Heart right ventricle (tissue), 16 donors: ENCODE measurements at regions not wholly inside any gene's neighbourhood (a gene's known extent, or its start where the extent isn't known, plus 50 kb on each side); places are given as distances from the start of the nearest gene placed in this dataset.

Experiments used
- ATAC-seq, 8 donors: fragments of 200-7000 bp; cut with Tn5 transposase; one replicate each; pipeline ENCODE4 v1.9.1; 2020; ENCODE audit warnings: mild to moderate bottlenecking in 8 of 8, moderate library complexity in 8 of 8, moderate number of reproducible peaks in 1 of 8
- DNase-seq, 2 donors: peaks; one replicate each; pipeline ENCODE4 v3.0.0-alpha.2; 2020
- H3K27ac ChIP-seq, 10 donors: fragments of 200-600 bp; sonication (generic) in 2 of 10; one replicate each; pipeline versions ENCODE4 v1.5.0 to v1.8.0; 2020 to 2022; ENCODE audit warnings: mild to moderate bottlenecking in 3 of 10
- H3K27me3 ChIP-seq, 7 donors: fragments of 200-600 bp; one replicate each; pipeline ENCODE4 v1.8.0; 2021 to 2022; ENCODE audit warnings: mild to moderate bottlenecking in 2 of 7
- H3K36me3 ChIP-seq, 9 donors: fragments of 200-600 bp; sonication (generic) in 1 of 9; one replicate each; pipeline versions ENCODE4 v1.5.0 to v1.8.0; 2020 to 2022; ENCODE audit warnings: mild to moderate bottlenecking in 2 of 9
- H3K4me1 ChIP-seq, 9 donors: fragments of 200-600 bp; sonication (generic) in 1 of 9; one replicate each; pipeline versions ENCODE4 v1.5.0 to v1.8.0; 2020 to 2022; ENCODE audit warnings: mild to moderate bottlenecking in 4 of 9
- H3K4me3 ChIP-seq, 10 donors: fragments of 200-600 bp; sonication (generic) in 2 of 10; one replicate each; pipeline versions ENCODE4 v1.5.0 to v1.8.0; 2020 to 2022; ENCODE audit warnings: mild to moderate bottlenecking in 7 of 10, moderate library complexity in 2 of 10
- H3K9me3 ChIP-seq, 11 donors: fragments of 200-600 bp in 10 of 11; sonication (generic) in 2 of 11; one replicate each; pipeline versions ENCODE4 v1.5.0 to v1.8.0; 2013 to 2022; ENCODE audit warnings: mild to moderate bottlenecking in 2 of 11, control low read depth in 1 of 11, moderate library complexity in 1 of 11
- WGBS, 2 donors: extraction: QIAGEN DNeasy Blood & Tissue Kit; methylation state at CpG; one replicate each; pipeline ENCODE4 v1.1.7; 2013; ENCODE audit warnings: inconsistent platforms in 1 of 2; 5-methylcytosine and 5-hydroxymethylcytosine counted together
- intact Hi-C, 10 donors: fragments of 100-400 bp; cut with DNase I; formaldehyde crosslinking; loops; one replicate each; pipeline versions ENCODE4 v1.11.1 to v1.14.2; 2022
- TF ChIP-seq, protein P1 (sequence below), 9 donors: fragments of 200-600 bp; sonication (generic) in 2 of 9; IDR thresholded peaks; one replicate each; pipeline versions ENCODE4 v1.5.0 to v1.8.0; 2021 to 2022; ENCODE audit warnings: antibody characterized with exemption in 9 of 9, mild to moderate bottlenecking in 5 of 9, moderate library complexity in 1 of 9
- donor health status: Arrhythmogenic right ventricular cardiomyopathy.
- donor health status: ischemic (EF 13 %, LVEDD 7.1; RV severe dilation, severe dysfunction).
- donor health status: healthy with polysubstance abuse.
- donor health status: DM: no; HTN: yes; CAD: no.
- donor health status: DM: no; HTN: no; CAD: no.
- donor health status: ischemic (EF 25% LVEDD 6.9; RV normal size, moderate dysfunction).
- donor health status: ischemic (EF 25% LVEDD 5.7; RV mildly dilated, moderate dysfunction).
- donor health status: healthy.
- donor health status: DM: yes; HTN: yes; CAD: no.
- donor health status: Ischemic cardiomyopathy.
- donor health status: ischemic (EF 35%, LVEDD 5.7; RV mildly dilated, moderate dysfunction).
- donor health status: nonischemic (EF 11% LVEDD 7.7; RV severe dilation, severe dysfunction).
- donor health status: DM: yes; HTN: yes; CAD: no.
- donor health status: PGD.
- donor health status: ischemic (EF 29% LVEDD 5.4; RV normal size, mild dysfunction).
- donor health status: nonischemic (EF 23%, LVEDD 6.1; RV moderate dilation, normal function).

DNA sequence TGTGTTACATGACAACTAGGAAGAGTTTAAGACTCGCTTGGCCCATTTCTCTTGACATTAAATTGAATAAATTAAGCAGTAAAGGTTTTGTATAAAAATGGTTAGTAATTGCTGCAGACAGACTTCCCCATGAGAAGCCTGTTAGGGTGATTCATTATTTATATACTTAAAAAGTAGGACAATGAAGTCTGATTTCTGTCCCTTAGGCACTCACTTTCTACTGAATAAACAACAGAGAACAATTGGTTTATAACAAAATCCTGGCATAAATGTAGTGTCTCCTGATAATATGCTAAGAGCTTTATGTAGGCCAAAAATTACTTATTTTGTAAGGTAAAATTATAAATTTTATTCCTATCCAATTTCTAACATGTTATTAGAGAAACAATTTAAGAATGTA, 2138.5 kb upstream of the PCDH20 start:
- Histone ChIP-seq H3K4me3 (no peak overlapping the region), H3K9me3 (peaks cover 0 to 17% (median 0%) of the 10 kb centered on the region in 11 donors), H3K36me3 (no peaks in the 10 kb centered on the region), H3K4me1 (no peaks in the 10 kb centered on the region), H3K27me3 (no peaks in the 10 kb centered on the region), H3K27ac (no peak overlapping the region)
- intact Hi-C loops = no loop called here
- ATAC-seq = no peak
- TF ChIP-seq, protein P1, sequence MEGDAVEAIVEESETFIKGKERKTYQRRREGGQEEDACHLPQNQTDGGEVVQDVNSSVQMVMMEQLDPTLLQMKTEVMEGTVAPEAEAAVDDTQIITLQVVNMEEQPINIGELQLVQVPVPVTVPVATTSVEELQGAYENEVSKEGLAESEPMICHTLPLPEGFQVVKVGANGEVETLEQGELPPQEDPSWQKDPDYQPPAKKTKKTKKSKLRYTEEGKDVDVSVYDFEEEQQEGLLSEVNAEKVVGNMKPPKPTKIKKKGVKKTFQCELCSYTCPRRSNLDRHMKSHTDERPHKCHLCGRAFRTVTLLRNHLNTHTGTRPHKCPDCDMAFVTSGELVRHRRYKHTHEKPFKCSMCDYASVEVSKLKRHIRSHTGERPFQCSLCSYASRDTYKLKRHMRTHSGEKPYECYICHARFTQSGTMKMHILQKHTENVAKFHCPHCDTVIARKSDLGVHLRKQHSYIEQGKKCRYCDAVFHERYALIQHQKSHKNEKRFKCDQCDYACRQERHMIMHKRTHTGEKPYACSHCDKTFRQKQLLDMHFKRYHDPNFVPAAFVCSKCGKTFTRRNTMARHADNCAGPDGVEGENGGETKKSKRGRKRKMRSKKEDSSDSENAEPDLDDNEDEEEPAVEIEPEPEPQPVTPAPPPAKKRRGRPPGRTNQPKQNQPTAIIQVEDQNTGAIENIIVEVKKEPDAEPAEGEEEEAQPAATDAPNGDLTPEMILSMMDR (IDR thresholded peaks at IDR 0.05) = no peak
- WGBS, 2 donors = 81 to 88% methylated on average over 1 of the region's 1 CpG
- no peak for DNase-seq

DNA sequence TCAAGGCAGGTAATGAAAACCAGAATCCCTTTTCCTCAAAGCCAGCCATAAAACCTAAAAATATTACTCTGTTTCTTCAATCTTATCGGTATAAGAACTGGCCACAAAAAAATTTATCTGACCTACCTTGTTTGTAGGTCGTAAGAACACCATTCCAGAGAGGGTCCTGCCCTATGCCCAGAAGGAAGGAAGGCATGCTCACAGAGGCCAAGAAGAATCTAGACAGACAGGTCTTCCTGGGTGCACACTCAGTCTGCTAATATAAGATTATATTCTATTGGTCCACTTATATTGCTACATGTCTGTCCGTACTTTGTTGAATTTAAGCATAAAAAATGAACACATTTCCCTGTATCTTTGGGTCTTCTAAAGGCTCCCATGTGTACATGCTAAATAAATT, 2136.1 kb upstream of the PCDH20 start:
- H3K9me3 ChIP-seq = peaks cover 0 to 5% (median 0%) of the 10 kb centered on the region in 11 donors
- no peaks in the 10 kb centered on the region for H3K36me3 ChIP-seq
- DNase-seq (no peak), ATAC-seq (no peak)
- TF ChIP-seq, protein P1 (IDR thresholded peaks at IDR 0.05) = no peak
- H3K27me3 ChIP-seq = no peaks in the 10 kb centered on the region
- H3K4me1 ChIP-seq = no peaks in the 10 kb centered on the region
- H3K27ac ChIP-seq = no peak overlapping the region
- 86 to 88% methylated on average over 3 of the region's 3 CpGs for WGBS, 2 donors
- no peak overlapping the region for H3K4me3 ChIP-seq
- intact Hi-C loops = no loop called here

DNA sequence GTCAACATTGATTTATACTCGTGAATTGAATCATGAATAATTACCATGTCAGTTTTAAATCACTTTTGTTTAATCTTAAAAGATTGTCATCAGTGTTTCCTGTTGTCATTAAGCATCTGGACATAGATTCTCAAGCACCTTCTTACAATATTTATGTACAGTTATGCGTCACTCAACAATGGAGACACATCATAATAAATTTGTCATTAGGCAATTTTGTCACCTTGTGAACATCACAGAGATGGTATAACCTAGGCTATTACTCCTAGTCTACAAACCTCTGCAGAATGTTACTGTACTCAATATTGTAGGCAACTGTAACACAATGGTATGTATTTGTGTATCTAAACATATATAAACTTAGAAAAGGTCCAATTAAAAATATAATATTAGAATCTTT, 2130.9 kb upstream of the PCDH20 start:
- ATAC-seq (no peak), DNase-seq (no peak)
- Histone ChIP-seq H3K27me3 (no peaks in the 10 kb centered on the region), H3K27ac (no peak overlapping the region), H3K4me1 (no peaks in the 10 kb centered on the region), H3K4me3 (no peak overlapping the region), H3K9me3 (peaks cover 0 to 14% (median 0%) of the 10 kb centered on the region in 11 donors), H3K36me3 (no peaks in the 10 kb centered on the region)
- intact Hi-C loops = no loop called here
- TF ChIP-seq, protein P1 (IDR thresholded peaks at IDR 0.05) = no peak
- 63 to 66% methylated on average over 2 of the region's 2 CpGs for WGBS, 2 donors

- no peaks in the 10 kb centered on the region for H3K27me3 ChIP-seq
- no peak for DNase-seq
- H3K4me1 ChIP-seq = no peaks in the 10 kb centered on the region
- WGBS, 2 donors = 60 to 66% methylated on average over 1 of the region's 1 CpG
- no peaks in the 10 kb centered on the region for H3K36me3 ChIP-seq
- ATAC-seq = no peak
- no peak overlapping the region for H3K27ac ChIP-seq
- no peak overlapping the region for H3K4me3 ChIP-seq
- H3K9me3 ChIP-seq = peaks cover 0 to 16% (median 0%) of the 10 kb centered on the region in 11 donors
- TF ChIP-seq, protein P1 (IDR thresholded peaks at IDR 0.05) = no peak
- intact Hi-C loops = no loop called here
These were observed 2127.1 kb upstream of the PCDH20 start for GRCh38 chr13:63542770-63543169.
